GM19455 (cell line): ENCODE measurements at regions not wholly inside any gene's neighbourhood (a gene's known extent, or its start where the extent isn't known, plus 50 kb on each side); places are given as distances from the start of the nearest gene placed in this dataset.
"Not testable (repeated sequence)": the region's sequence is repeated elsewhere in the genome, so short reads cannot be mapped to it uniquely, and the experiment has no call there.

Source experiments
- ATAC-seq: cut with Tn5 transposase; IDR thresholded peaks from one replicate; pipeline ENCODE4 v1.9.1; 2021; ENCODE audit not compliant: unreplicated experiment

- ATAC-seq, result not testable (repeated sequence)
Observed at GRCh38 chr1:206358771-206359170, 111.5 kb upstream of the IKBKE start.

- ATAC-seq, result not testable (repeated sequence)
Observed at GRCh38 chr1:206359377-206359776, 110.9 kb upstream of the IKBKE start.

GRCh38 chr1:206361978-206362543, 108.2 kb upstream of the IKBKE start:
- ATAC-seq, result not testable (repeated sequence)

- ATAC-seq, result not testable (repeated sequence)
Observed at GRCh38 chr1:206362994-206363393, 107.3 kb upstream of the IKBKE start.

GRCh38 chr1:206365271-206365670, 105.0 kb upstream of the IKBKE start:
- not testable (repeated sequence) for ATAC-seq

- ATAC-seq, result not testable (repeated sequence)
Observed at GRCh38 chr1:206366131-206366530, 104.1 kb upstream of the IKBKE start.

GRCh38 chr1:206366772-206367171, 103.5 kb upstream of the IKBKE start:
- ATAC-seq, result not testable (repeated sequence)

GRCh38 chr1:206367955-206368622, 102.2 kb upstream of the IKBKE start:
- ATAC-seq, result not testable (repeated sequence)

GRCh38 chr1:206374725-206375124, 95.6 kb upstream of the IKBKE start:
- ATAC-seq, result not testable (repeated sequence)

GRCh38 chr1:206375552-206375951, 94.7 kb upstream of the IKBKE start:
- not testable (repeated sequence) for ATAC-seq

- ATAC-seq, result not testable (repeated sequence)
Observed at GRCh38 chr1:206378506-206378905, 91.8 kb upstream of the IKBKE start.

GRCh38 chr1:206379245-206379644, 91.0 kb upstream of the IKBKE start:
- not testable (repeated sequence) for ATAC-seq

GRCh38 chr1:206380163-206380790, 90.0 kb upstream of the IKBKE start:
- not testable (repeated sequence) for ATAC-seq

- not testable (repeated sequence) for ATAC-seq
Observed at GRCh38 chr1:206380791-206381610, 89.3 kb upstream of the IKBKE start.

GRCh38 chr1:206384029-206384807, 86.1 kb upstream of the IKBKE start:
- not testable (repeated sequence) for ATAC-seq

- not testable (repeated sequence) for ATAC-seq
Observed at GRCh38 chr1:206384891-206385290, 85.4 kb upstream of the IKBKE start.

- ATAC-seq, result not testable (repeated sequence)
Observed at GRCh38 chr1:206387631-206388030, 82.6 kb upstream of the IKBKE start.

- ATAC-seq, result not testable (repeated sequence)
Observed at GRCh38 chr1:206391903-206392302, 78.4 kb upstream of the IKBKE start.

- ATAC-seq, result not testable (repeated sequence)
Observed at GRCh38 chr1:206397501-206397900, 72.8 kb upstream of the IKBKE start.

- ATAC-seq, result not testable (repeated sequence)
Observed at GRCh38 chr1:206398261-206398660, 72.0 kb upstream of the IKBKE start.
